Panc1 (cell line): ENCODE measurements at regions not wholly inside any gene's neighbourhood (a gene's known extent, or its start where the extent isn't known, plus 50 kb on each side); places are given as distances from the start of the nearest gene placed in this dataset.

Experiments used
- POLR2AphosphoS5 ChIP-seq: IDR thresholded peaks from 2 replicates; pipeline ENCODE4 v1.6.1; 2012; ENCODE audit warnings: mild to moderate bottlenecking, low read depth, low read length, moderate library complexity
- TF ChIP-seq, protein P1 (sequence below): fragments of 450-650 bp; IDR thresholded peaks from 2 replicates; pipeline ENCODE4 v1.5.1; 2017; ENCODE audit warnings: mild to moderate bottlenecking

DNA sequence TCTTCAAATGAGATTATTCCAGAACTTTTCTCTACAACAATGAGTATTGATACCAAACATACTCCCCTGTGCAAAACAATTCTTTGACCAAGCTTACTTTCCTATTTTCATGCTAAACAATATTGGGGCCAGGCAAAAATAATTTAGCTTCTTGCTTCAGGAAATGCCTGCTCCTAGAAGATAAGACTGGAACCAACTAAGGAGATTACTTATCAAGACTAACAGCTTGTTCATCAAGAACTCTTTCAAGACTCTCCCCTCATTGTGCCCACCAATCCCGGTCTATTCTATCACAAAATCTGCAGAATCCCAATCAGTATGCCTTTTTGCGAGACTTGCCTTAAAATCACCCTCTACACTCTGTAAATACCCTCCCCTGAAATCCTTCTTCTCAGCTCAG lies 536.6 kb downstream of the RWDD3 start:
- no peak for TF ChIP-seq POLR2AphosphoS5
- TF ChIP-seq, protein P1, sequence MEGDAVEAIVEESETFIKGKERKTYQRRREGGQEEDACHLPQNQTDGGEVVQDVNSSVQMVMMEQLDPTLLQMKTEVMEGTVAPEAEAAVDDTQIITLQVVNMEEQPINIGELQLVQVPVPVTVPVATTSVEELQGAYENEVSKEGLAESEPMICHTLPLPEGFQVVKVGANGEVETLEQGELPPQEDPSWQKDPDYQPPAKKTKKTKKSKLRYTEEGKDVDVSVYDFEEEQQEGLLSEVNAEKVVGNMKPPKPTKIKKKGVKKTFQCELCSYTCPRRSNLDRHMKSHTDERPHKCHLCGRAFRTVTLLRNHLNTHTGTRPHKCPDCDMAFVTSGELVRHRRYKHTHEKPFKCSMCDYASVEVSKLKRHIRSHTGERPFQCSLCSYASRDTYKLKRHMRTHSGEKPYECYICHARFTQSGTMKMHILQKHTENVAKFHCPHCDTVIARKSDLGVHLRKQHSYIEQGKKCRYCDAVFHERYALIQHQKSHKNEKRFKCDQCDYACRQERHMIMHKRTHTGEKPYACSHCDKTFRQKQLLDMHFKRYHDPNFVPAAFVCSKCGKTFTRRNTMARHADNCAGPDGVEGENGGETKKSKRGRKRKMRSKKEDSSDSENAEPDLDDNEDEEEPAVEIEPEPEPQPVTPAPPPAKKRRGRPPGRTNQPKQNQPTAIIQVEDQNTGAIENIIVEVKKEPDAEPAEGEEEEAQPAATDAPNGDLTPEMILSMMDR: no peak
